HepG2 (cell line): ENCODE measurements at regions not wholly inside any gene's neighbourhood (a gene's known extent, or its start where the extent isn't known, plus 50 kb on each side); places are given as distances from the start of the nearest gene placed in this dataset.

Source experiments
- ATAC-seq: fragments of 200-7000 bp; cut with Tn5 transposase; 3 replicates; pipeline ENCODE4 v1.9.1; 2020; ENCODE audit warnings: mild to moderate bottlenecking, moderate library complexity
- BruUV-seq: library from RNA; stranded (reverse); fragments of 400-500 nt; replicated peaks from 2 replicates; lab custom pipeline; 2021; lab: Mats Ljungman, UMichigan
- CTCF ChIA-PET: fragments of 300-600 bp; formaldehyde crosslinking; extraction: SDS; loops from one replicate; lab custom pipeline; 2021; ENCODE audit warnings: low total read pairs, inconsistent platforms, low intra/inter-chr PET ratio; lab: Yijun Ruan, JAX
- POLR2A ChIA-PET: fragments of 350-600 bp; sonication (Branson Sonifier 250); formaldehyde crosslinking; loops from one replicate; lab custom pipeline; 2020; ENCODE audit warnings: antibody characterized with exemption, inconsistent platforms; lab: Yijun Ruan, JAX
- DNase-seq: peaks from one replicate; pipeline ENCODE4 v3.0.0-alpha.2; 2015; ENCODE audit warnings: low spot score
- FAIRE-seq: peaks from 3 replicates; lab custom pipeline; 2011; peaks lifted over from hg19 to GRCh38; lab: Jason Lieb, UNC
- H2AFZ ChIP-seq: one replicate; pipeline ENCODE4 v1.6.1; 2011; ENCODE audit warnings: low read length, inconsistent platforms
- H3K27ac ChIP-seq: fragments of 300-600 bp; 3 replicates; pipeline ENCODE4 v1.8.0; 2011; ENCODE audit warnings: mixed run types, mild to moderate bottlenecking, mixed read lengths, low read length, inconsistent platforms; ENCODE audit not compliant: insufficient read depth; ENCODE audit errors: extremely low read length
- H3K27me3 ChIP-seq, 2 experiments: fragments of 200-600 bp in 1 of 2; 2 replicates in 1 of 2; 3 replicates in 1 of 2; pipeline versions ENCODE4 v1.6.0 to v1.8.0; 2011; ENCODE audit warnings: low read length in 2 of 2, mild to moderate bottlenecking in 2 of 2, moderate library complexity in 2 of 2, inconsistent platforms in 1 of 2; ENCODE audit not compliant: insufficient read depth in 2 of 2, control insufficient read depth in 1 of 2
- H3K36me3 ChIP-seq, 2 experiments: fragments of 200-600 bp in 1 of 2; replicated peaks in 1 of 2; 2 replicates in 1 of 2; 3 replicates in 1 of 2; pipeline versions ENCODE4 v1.5.1 to v1.8.0; 2011; ENCODE audit warnings: low read length in 2 of 2, inconsistent platforms in 1 of 2; ENCODE audit not compliant: insufficient read depth in 2 of 2, control insufficient read depth in 1 of 2
- H3K4me1 ChIP-seq: 2 replicates; pipeline ENCODE4 v1.5.1; 2012; ENCODE audit warnings: low read length, inconsistent platforms; ENCODE audit not compliant: insufficient read depth
- H3K4me2 ChIP-seq: 2 replicates; pipeline ENCODE4 v1.6.0; 2011; ENCODE audit warnings: low read depth, low read length, inconsistent platforms
- H3K4me3 ChIP-seq, 3 experiments: fragments of 200-600 bp in 1 of 3; sonication (generic), shearing (Covaris generic) in 1 of 3; replicated peaks in 1 of 3; 2 replicates each; pipeline ENCODE4 v1.5.1; 2011 to 2016; ENCODE audit warnings: low read length in 3 of 3, inconsistent platforms in 2 of 3, low read depth in 2 of 3, mild to moderate bottlenecking in 2 of 3, control low read depth in 1 of 3, mixed read lengths in 1 of 3; ENCODE audit not compliant: insufficient read depth in 1 of 3
- H3K79me2 ChIP-seq: one replicate; pipeline ENCODE4 v1.6.1; 2011; ENCODE audit warnings: low read length, inconsistent platforms; ENCODE audit not compliant: insufficient read depth
- H3K9ac ChIP-seq: 2 replicates; pipeline ENCODE4 v1.6.0; 2011; ENCODE audit warnings: mild to moderate bottlenecking, low read depth, low read length, inconsistent platforms; ENCODE audit not compliant: insufficient read depth
- H3K9me3 ChIP-seq: 2 replicates; pipeline ENCODE4 v1.5.1; 2012; ENCODE audit warnings: mild to moderate bottlenecking, low read length
- H4K20me1 ChIP-seq: 2 replicates; pipeline ENCODE4 v1.6.0; 2011; ENCODE audit warnings: inconsistent platforms, mild to moderate bottlenecking, low read length, moderate library complexity; ENCODE audit not compliant: insufficient read depth
- AGO1 ChIP-seq: fragments of 200-400 bp; formaldehyde crosslinking; IDR thresholded peaks from 2 replicates; pipeline ENCODE4 v1.6.1; 2017; ENCODE audit warnings: mild to moderate bottlenecking, low read depth, low read length, moderate library complexity; ENCODE audit not compliant: poor library complexity, severe bottlenecking
- BORCS8-MEF2B ChIP-seq: sonication (generic); formaldehyde crosslinking; IDR thresholded peaks from 2 replicates; pipeline ENCODE4 v1.8.0; 2022; ENCODE audit warnings: mild to moderate bottlenecking, missing genetic modification reagents
- EP300 ChIP-seq, 3 experiments: sonication (generic) in 1 of 3; formaldehyde crosslinking in 1 of 3; IDR thresholded peaks; 2 replicates each; pipeline versions ENCODE4 v1.5.1 to v1.6.1; 2011 to 2020; ENCODE audit warnings: low read depth in 2 of 3, low read length in 2 of 3, borderline replicate concordance in 1 of 3, improper control_type of control experiment in 1 of 3, mild to moderate bottlenecking in 1 of 3, missing genetic modification reagents in 1 of 3, moderate library complexity in 1 of 3
- HCFC1 ChIP-seq: fragments of 150-350 bp; IDR thresholded peaks from 2 replicates; pipeline ENCODE4 v1.6.1; 2014; ENCODE audit warnings: low read depth, low read length
- TFE3 ChIP-seq: IDR thresholded peaks from 2 replicates; pipeline ENCODE4 v1.6.1; 2016
- whole genome bisulfite sequencing: methylation state at CpG from one replicate; pipeline ENCODE4 v1.1.6; 2017; ENCODE audit warnings: low lambda C conversion rate; 5-methylcytosine and 5-hydroxymethylcytosine counted together
- in situ Hi-C: cut with HindIII; loops from 2 replicates; pipeline ENCODE4 v1.10.0; 2017; ENCODE audit warnings: low pct_unique_long_range_greater_than_20kb; ENCODE audit not compliant: extremely low pct_ligation_motif_present
- intact Hi-C: fragments of 100-400 bp; cut with micrococcal nuclease; formaldehyde crosslinking; loops from one replicate; pipeline ENCODE4 v1.10.0; 2022; ENCODE audit not compliant: unreplicated experiment
- TF ChIP-seq, protein P1 (sequence below): sonication (generic); formaldehyde crosslinking; IDR thresholded peaks from 2 replicates; pipeline ENCODE4 v1.5.1; 2020; ENCODE audit warnings: mild to moderate bottlenecking, moderate library complexity, missing genetic modification reagents

GRCh38 chr10:105803206-105803605 lies 1162.1 kb downstream of the SORCS3 start:
- WGBS = 0% methylated on average over 2 of the region's 2 CpGs
- POLR2A ChIA-PET = no interaction called here
- Histone ChIP-seq H3K9me3 (no peaks in the 10 kb centered on the region), H3K79me2 (no peaks in the 10 kb centered on the region), H3K36me3 (no peaks in the 10 kb centered on the region), H2AFZ (no peak overlapping the region), H3K9ac (no peak overlapping the region), H3K4me1 (no peaks in the 10 kb centered on the region), H3K27me3 (no peaks in the 10 kb centered on the region), H4K20me1 (no peaks in the 10 kb centered on the region), H3K4me2 (no peak overlapping the region), H3K27ac (no peak overlapping the region), H3K4me3 (no peak overlapping the region)
- TF ChIP-seq EP300 (IDR thresholded peaks at IDR 0.05; ENCODE audit: low read depth in 2 of 2, low read length in 2 of 2) (no peak), EP300 (CRISPR knock-in tag; IDR thresholded peaks at IDR 0.05; ENCODE audit: borderline replicate concordance) (no peak), BORCS8-MEF2B (no peak), AGO1 (no peak)
- TF ChIP-seq, protein P1, sequence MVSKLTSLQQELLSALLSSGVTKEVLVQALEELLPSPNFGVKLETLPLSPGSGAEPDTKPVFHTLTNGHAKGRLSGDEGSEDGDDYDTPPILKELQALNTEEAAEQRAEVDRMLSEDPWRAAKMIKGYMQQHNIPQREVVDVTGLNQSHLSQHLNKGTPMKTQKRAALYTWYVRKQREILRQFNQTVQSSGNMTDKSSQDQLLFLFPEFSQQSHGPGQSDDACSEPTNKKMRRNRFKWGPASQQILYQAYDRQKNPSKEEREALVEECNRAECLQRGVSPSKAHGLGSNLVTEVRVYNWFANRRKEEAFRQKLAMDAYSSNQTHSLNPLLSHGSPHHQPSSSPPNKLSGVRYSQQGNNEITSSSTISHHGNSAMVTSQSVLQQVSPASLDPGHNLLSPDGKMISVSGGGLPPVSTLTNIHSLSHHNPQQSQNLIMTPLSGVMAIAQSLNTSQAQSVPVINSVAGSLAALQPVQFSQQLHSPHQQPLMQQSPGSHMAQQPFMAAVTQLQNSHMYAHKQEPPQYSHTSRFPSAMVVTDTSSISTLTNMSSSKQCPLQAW = no peak
- in situ Hi-C loops (no loop called here), intact Hi-C loops (no loop called here)
- CTCF ChIA-PET = no interaction called here
- ATAC-seq (no peak), FAIRE-seq (no peak), DNase-seq (no peak)
- no TSS peak for BruUV-seq

- H3K36me3 ChIP-seq = no peaks in the 10 kb centered on the region
- FAIRE-seq (no peak), ATAC-seq (no peak), DNase-seq (no peak)
- intact Hi-C loops = no loop called here
- H3K4me1 ChIP-seq = no peaks in the 10 kb centered on the region
- no TSS peak for BruUV-seq
- H3K27ac ChIP-seq = no peak overlapping the region
- in situ Hi-C loops = no loop called here
- H3K27me3 ChIP-seq = no peaks in the 10 kb centered on the region
- CTCF ChIA-PET = no interaction called here
- no peak overlapping the region for H3K9ac ChIP-seq
- H3K4me2 ChIP-seq = no peak overlapping the region
- POLR2A ChIA-PET = no interaction called here
- H3K4me3 ChIP-seq = no peak overlapping the region
- no peak overlapping the region for H2AFZ ChIP-seq
- H3K9me3 ChIP-seq = no peaks in the 10 kb centered on the region; the same call in 1 of the 2 replicates
- H4K20me1 ChIP-seq = no peaks in the 10 kb centered on the region
- H3K79me2 ChIP-seq = no peaks in the 10 kb centered on the region
- WGBS = 0% methylated on average over 1 of the region's 1 CpG
- no peak for TF ChIP-seq TFE3
- TF ChIP-seq HCFC1 = no peak
- TF ChIP-seq, all 625 proteins: peak for 0
Observed at GRCh38 chr10:105800641-105801040, 1159.6 kb downstream of the SORCS3 start.
